LNCaP clone FGC (cell line): ENCODE measurements at regions not wholly inside any gene's neighbourhood (a gene's known extent, or its start where the extent isn't known, plus 50 kb on each side); places are given as distances from the start of the nearest gene placed in this dataset.

Experiments used
- DNase-seq: peaks from one replicate; pipeline ENCODE4 v3.0.0-alpha.2; 2011; ENCODE audit warnings: low read depth
- H3K4me3 ChIP-seq: 2 replicates; pipeline ENCODE4 v1.5.1; 2011; ENCODE audit warnings: mild to moderate bottlenecking, low read depth, low read length, control low read depth
- CTCF ChIP-seq: IDR thresholded peaks from 2 replicates; pipeline ENCODE4 v1.5.1; 2012; ENCODE audit warnings: mild to moderate bottlenecking; ENCODE audit not compliant: control insufficient read depth, insufficient read depth; ENCODE audit errors: extremely low read depth

GRCh38 chr5:159527546-159528254 is 197.4 kb upstream of the IL12B start:
- no peak for TF ChIP-seq CTCF
- no peak for DNase-seq
- no peak overlapping the region for H3K4me3 ChIP-seq

GRCh38 chr5:159531554-159532105 is 201.3 kb upstream of the IL12B start:
- DNase-seq, result no peak
- TF ChIP-seq CTCF, result no peak
- H3K4me3 ChIP-seq, result no peak overlapping the region

- no peak for DNase-seq
- no peak for TF ChIP-seq CTCF
- no peak overlapping the region for H3K4me3 ChIP-seq
These were observed 202.9 kb upstream of the IL12B start for GRCh38 chr5:159533197-159533596.

- DNase-seq, result no peak
- no peak overlapping the region for H3K4me3 ChIP-seq
- no peak for TF ChIP-seq CTCF
These were observed 205.9 kb upstream of the IL12B start for GRCh38 chr5:159536166-159536565.

GRCh38 chr5:159536646-159537045 is 206.4 kb upstream of the IL12B start:
- TF ChIP-seq CTCF, result no peak
- no peak for DNase-seq
- no peak overlapping the region for H3K4me3 ChIP-seq

- H3K4me3 ChIP-seq, result no peak overlapping the region
- no peak for TF ChIP-seq CTCF
- DNase-seq, result no peak
These were observed 209.4 kb upstream of the IL12B start for GRCh38 chr5:159539678-159540077.

- TF ChIP-seq CTCF, result no peak
- no peak for DNase-seq
- no peak overlapping the region for H3K4me3 ChIP-seq
These were observed 213.0 kb upstream of the IL12B start for GRCh38 chr5:159543326-159543725.
